Hematopoietic multipotent progenitor cell treated with erythropoietin and hydrocortisone succinate and interleukin-3 and kit ligand, for 8 days (in vitro differentiated cells): ENCODE measurements at regions not wholly inside any gene's neighbourhood (a gene's known extent, or its start where the extent isn't known, plus 50 kb on each side); places are given as distances from the start of the nearest gene placed in this dataset.
A peak's percentile ranks its signal among the peaks of the same experiment; 100 is the strongest.
"Not testable (repeated sequence)": the region's sequence is repeated elsewhere in the genome, so short reads cannot be mapped to it uniquely, and the experiment has no call there.

Source experiments
- DNase-seq: peaks from one replicate; pipeline ENCODE4 v3.0.0-alpha.2; 2015

GRCh38 chr5:90284375-90284774 lies 125.2 kb downstream of the CETN3 start:
- DNase-seq: no peak

GRCh38 chr5:90279091-90279490 lies 130.5 kb downstream of the CETN3 start:
- DNase-seq: no peak

- DNase-seq: no peak
These were observed 135.3 kb downstream of the CETN3 start for GRCh38 chr5:90274216-90274615.

- DNase-seq: no peak
These were observed 141.9 kb downstream of the CETN3 start for GRCh38 chr5:90267646-90268045.

GRCh38 chr5:90265545-90265857 lies 144.1 kb downstream of the CETN3 start:
- DNase-seq: no peak

GRCh38 chr5:90264689-90265544 lies 144.6 kb downstream of the CETN3 start:
- DNase-seq: peak; percentile 73

GRCh38 chr5:90263102-90263820 lies 146.3 kb downstream of the CETN3 start:
- no peak for DNase-seq

- DNase-seq: no peak
These were observed 158.1 kb downstream of the CETN3 start for GRCh38 chr5:90251447-90251846.

GRCh38 chr5:90248640-90249039 lies 160.9 kb downstream of the CETN3 start:
- DNase-seq: no peak

- DNase-seq: not testable (repeated sequence)
These were observed 165.7 kb downstream of the CETN3 start for GRCh38 chr5:90243848-90244247.

GRCh38 chr5:90233476-90233875 lies 176.1 kb downstream of the CETN3 start:
- no peak for DNase-seq

- DNase-seq: no peak
These were observed 177.9 kb downstream of the CETN3 start for GRCh38 chr5:90231688-90232087.

GRCh38 chr5:90227683-90228082 lies 181.9 kb downstream of the CETN3 start:
- DNase-seq: no peak

- no peak for DNase-seq
These were observed 183.0 kb downstream of the CETN3 start for GRCh38 chr5:90226433-90227099.

GRCh38 chr5:90224342-90224741 lies 185.2 kb downstream of the CETN3 start:
- DNase-seq: no peak

GRCh38 chr5:90223756-90224155 lies 185.8 kb downstream of the CETN3 start:
- DNase-seq: no peak

- DNase-seq: no peak
These were observed 187.6 kb downstream of the CETN3 start for GRCh38 chr5:90221951-90222350.

- DNase-seq: no peak
These were observed 189.0 kb downstream of the CETN3 start for GRCh38 chr5:90220554-90220953.

- no peak for DNase-seq
These were observed 194.6 kb downstream of the CETN3 start for GRCh38 chr5:90214991-90215390.

GRCh38 chr5:90208323-90208722 lies 201.2 kb downstream of the CETN3 start:
- not testable (repeated sequence) for DNase-seq

- DNase-seq: no peak
These were observed 207.6 kb downstream of the CETN3 start for GRCh38 chr5:90201923-90202322.

GRCh38 chr5:90193185-90193822 lies 216.3 kb downstream of the CETN3 start:
- no peak for DNase-seq

GRCh38 chr5:90191352-90192045 lies 218.1 kb downstream of the CETN3 start:
- no peak for DNase-seq
